HL-60 (cell line): ENCODE measurements at regions not wholly inside any gene's neighbourhood (a gene's known extent, or its start where the extent isn't known, plus 50 kb on each side); places are given as distances from the start of the nearest gene placed in this dataset.

ENCODE experiments used
- CTCF ChIP-seq: IDR thresholded peaks from one replicate; pipeline ENCODE4 v1.5.1; 2011; ENCODE audit warnings: low read length, control low read depth, inconsistent platforms; ENCODE audit not compliant: insufficient read depth
- GABPA ChIP-seq: IDR thresholded peaks from 2 replicates; pipeline ENCODE4 v1.6.1; 2012; ENCODE audit warnings: low read depth
- POLR2AphosphoS5 ChIP-seq: IDR thresholded peaks from 2 replicates; pipeline ENCODE4 v1.6.1; 2012; ENCODE audit warnings: low read depth
- REST ChIP-seq: IDR thresholded peaks from 2 replicates; pipeline ENCODE4 v1.6.1; 2012; ENCODE audit warnings: low read depth; ENCODE audit not compliant: insufficient replicate concordance
- SPI1 ChIP-seq: IDR thresholded peaks from 2 replicates; pipeline ENCODE4 v1.6.1; 2012; ENCODE audit warnings: low read depth, mild to moderate bottlenecking, borderline replicate concordance

- TF ChIP-seq CTCF (no peak), POLR2AphosphoS5 (no peak), GABPA (no peak), SPI1 (no peak), REST (no peak)
Observed at GRCh38 chr4:153060196-153060595, 124.1 kb downstream of the FHDC1 start.
